Osteoblast (primary cell): ENCODE measurements at regions not wholly inside any gene's neighbourhood (a gene's known extent, or its start where the extent isn't known, plus 50 kb on each side); places are given as distances from the start of the nearest gene placed in this dataset.

Experiments used
- DNase-seq: peaks from one replicate; pipeline ENCODE4 v3.0.0; 2011; ENCODE audit warnings: low spot score, mixed read lengths; ENCODE audit not compliant: insufficient read length; ENCODE audit errors: missing footprints
- H2AFZ ChIP-seq: 2 replicates; pipeline ENCODE4 v1.6.0; 2011; ENCODE audit warnings: mild to moderate bottlenecking, low read length
- H3K27ac ChIP-seq: 2 replicates; pipeline ENCODE4 v1.5.1; 2011; ENCODE audit warnings: mild to moderate bottlenecking, low read depth, low read length, moderate library complexity
- H3K27me3 ChIP-seq: 2 replicates; pipeline ENCODE4 v1.6.0; 2012; ENCODE audit warnings: mild to moderate bottlenecking, control low read depth, inconsistent platforms, low read length, moderate library complexity; ENCODE audit not compliant: insufficient read depth
- H3K36me3 ChIP-seq: 2 replicates; pipeline ENCODE4 v1.5.1; 2011; ENCODE audit warnings: mild to moderate bottlenecking, low read length, control low read depth, moderate library complexity; ENCODE audit not compliant: insufficient read depth
- H3K4me1 ChIP-seq: 2 replicates; pipeline ENCODE4 v1.5.1; 2011; ENCODE audit warnings: mild to moderate bottlenecking, low read length, control low read depth, moderate library complexity; ENCODE audit not compliant: insufficient read depth
- H3K4me2 ChIP-seq: 2 replicates; pipeline ENCODE4 v1.6.0; 2011; ENCODE audit warnings: mild to moderate bottlenecking, low read length; ENCODE audit not compliant: insufficient read depth
- H3K4me3 ChIP-seq: fragments of 200-600 bp; sonication (generic); 3 replicates; pipeline ENCODE4 v1.5.1; 2012; ENCODE audit warnings: mild to moderate bottlenecking, low read length, inconsistent platforms; ENCODE audit not compliant: insufficient read depth
- H3K79me2 ChIP-seq: 2 replicates; pipeline ENCODE4 v1.6.0; 2012; ENCODE audit warnings: mild to moderate bottlenecking, low read length, control low read depth, inconsistent platforms; ENCODE audit not compliant: insufficient read depth
- H3K9me3 ChIP-seq: 2 replicates; pipeline ENCODE4 v1.5.1; 2011; ENCODE audit warnings: low read depth, low read length, control low read depth
- H4K20me1 ChIP-seq: 2 replicates; pipeline ENCODE4 v1.6.0; 2012; ENCODE audit warnings: mild to moderate bottlenecking, low read length, control low read depth; ENCODE audit not compliant: insufficient read depth
- TF ChIP-seq, protein P1 (sequence below): IDR thresholded peaks from 2 replicates; pipeline ENCODE4 v1.5.1; 2011; ENCODE audit warnings: mild to moderate bottlenecking, low read depth, low read length, moderate library complexity; ENCODE audit errors: extremely low read depth

DNA sequence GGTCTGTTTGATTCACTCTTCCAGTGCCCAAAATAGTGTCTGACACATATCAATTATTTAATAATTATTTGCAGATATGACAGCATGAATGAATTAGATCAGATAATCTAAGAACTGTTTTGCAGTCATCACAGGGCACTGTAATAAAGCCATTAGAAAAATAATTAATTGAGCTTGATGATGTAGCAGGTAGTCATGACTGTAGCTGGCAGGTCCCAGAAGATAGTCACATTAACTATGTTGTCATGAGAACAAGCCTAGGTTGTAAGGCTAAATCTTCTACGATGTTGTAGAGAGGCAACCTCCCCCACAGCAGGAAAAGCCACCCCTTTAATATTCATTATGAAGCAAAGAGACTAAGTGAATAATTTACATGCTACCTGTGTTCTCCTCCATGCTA is 243.9 kb upstream of the SPTLC3 start:
- TF ChIP-seq, protein P1, sequence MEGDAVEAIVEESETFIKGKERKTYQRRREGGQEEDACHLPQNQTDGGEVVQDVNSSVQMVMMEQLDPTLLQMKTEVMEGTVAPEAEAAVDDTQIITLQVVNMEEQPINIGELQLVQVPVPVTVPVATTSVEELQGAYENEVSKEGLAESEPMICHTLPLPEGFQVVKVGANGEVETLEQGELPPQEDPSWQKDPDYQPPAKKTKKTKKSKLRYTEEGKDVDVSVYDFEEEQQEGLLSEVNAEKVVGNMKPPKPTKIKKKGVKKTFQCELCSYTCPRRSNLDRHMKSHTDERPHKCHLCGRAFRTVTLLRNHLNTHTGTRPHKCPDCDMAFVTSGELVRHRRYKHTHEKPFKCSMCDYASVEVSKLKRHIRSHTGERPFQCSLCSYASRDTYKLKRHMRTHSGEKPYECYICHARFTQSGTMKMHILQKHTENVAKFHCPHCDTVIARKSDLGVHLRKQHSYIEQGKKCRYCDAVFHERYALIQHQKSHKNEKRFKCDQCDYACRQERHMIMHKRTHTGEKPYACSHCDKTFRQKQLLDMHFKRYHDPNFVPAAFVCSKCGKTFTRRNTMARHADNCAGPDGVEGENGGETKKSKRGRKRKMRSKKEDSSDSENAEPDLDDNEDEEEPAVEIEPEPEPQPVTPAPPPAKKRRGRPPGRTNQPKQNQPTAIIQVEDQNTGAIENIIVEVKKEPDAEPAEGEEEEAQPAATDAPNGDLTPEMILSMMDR = no peak
- Histone ChIP-seq H3K9me3 (peaks cover 6% of the 10 kb centered on the region), H3K79me2 (no peaks in the 10 kb centered on the region), H2AFZ (no peak overlapping the region), H4K20me1 (no peaks in the 10 kb centered on the region), H3K36me3 (no peaks in the 10 kb centered on the region), H3K4me3 (no peak overlapping the region), H3K4me2 (no peak overlapping the region), H3K4me1 (no peaks in the 10 kb centered on the region), H3K27ac (no peak overlapping the region), H3K27me3 (no peaks in the 10 kb centered on the region)
- no peak for DNase-seq

DNA sequence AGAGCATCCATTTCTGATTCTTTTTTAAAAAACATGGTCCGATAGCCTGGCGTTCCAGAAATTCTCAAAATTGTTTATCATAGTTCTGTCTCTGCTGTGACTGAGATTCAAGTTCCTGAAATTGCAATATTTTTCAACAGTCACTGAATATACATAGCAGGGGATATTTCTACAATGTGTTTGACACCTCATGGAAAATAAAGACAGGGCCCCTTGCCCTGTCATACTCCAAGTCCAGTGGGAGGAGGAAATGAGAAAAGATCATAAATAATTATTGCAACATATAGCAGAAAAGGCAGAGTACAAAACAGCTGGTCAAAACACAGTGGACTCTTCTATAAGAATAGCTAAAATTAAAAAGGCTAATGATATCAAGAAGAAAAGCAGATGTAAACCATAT is 234.8 kb upstream of the SPTLC3 start:
- H3K4me1 ChIP-seq = no peaks in the 10 kb centered on the region
- no peak overlapping the region for H3K4me2 ChIP-seq
- H2AFZ ChIP-seq = no peak overlapping the region
- no peaks in the 10 kb centered on the region for H3K27me3 ChIP-seq
- H3K4me3 ChIP-seq = no peak overlapping the region
- no peaks in the 10 kb centered on the region for H4K20me1 ChIP-seq
- no peak overlapping the region for H3K27ac ChIP-seq
- DNase-seq = no peak
- no peaks in the 10 kb centered on the region for H3K36me3 ChIP-seq
- H3K79me2 ChIP-seq = no peaks in the 10 kb centered on the region
- TF ChIP-seq, protein P1 = no peak
- H3K9me3 ChIP-seq = no peaks in the 10 kb centered on the region

DNA sequence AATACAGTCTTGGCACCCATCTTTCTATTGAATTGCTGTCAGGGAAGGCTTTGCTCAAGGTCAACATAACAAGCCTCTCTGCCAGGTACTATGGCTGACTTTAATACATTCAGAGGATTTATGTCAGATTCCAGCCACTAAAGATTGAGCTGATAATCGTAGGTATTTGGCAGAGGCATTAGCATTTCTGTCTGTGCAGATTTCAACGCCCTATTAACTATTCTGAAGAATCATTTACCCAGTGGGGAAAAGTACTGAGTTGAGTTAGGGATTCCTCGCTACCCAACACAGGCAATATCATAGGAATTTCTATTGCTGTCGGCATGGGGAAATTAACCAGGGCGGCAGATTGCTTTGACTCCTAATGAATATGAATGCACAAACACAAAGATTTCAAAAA is 233.7 kb upstream of the SPTLC3 start:
- Histone ChIP-seq H2AFZ (no peak overlapping the region), H4K20me1 (no peaks in the 10 kb centered on the region), H3K27ac (no peak overlapping the region), H3K27me3 (no peaks in the 10 kb centered on the region), H3K4me2 (no peak overlapping the region), H3K9me3 (no peaks in the 10 kb centered on the region), H3K36me3 (no peaks in the 10 kb centered on the region), H3K79me2 (no peaks in the 10 kb centered on the region), H3K4me1 (no peaks in the 10 kb centered on the region), H3K4me3 (no peak overlapping the region)
- TF ChIP-seq, protein P1 = no peak
- DNase-seq = no peak

DNA sequence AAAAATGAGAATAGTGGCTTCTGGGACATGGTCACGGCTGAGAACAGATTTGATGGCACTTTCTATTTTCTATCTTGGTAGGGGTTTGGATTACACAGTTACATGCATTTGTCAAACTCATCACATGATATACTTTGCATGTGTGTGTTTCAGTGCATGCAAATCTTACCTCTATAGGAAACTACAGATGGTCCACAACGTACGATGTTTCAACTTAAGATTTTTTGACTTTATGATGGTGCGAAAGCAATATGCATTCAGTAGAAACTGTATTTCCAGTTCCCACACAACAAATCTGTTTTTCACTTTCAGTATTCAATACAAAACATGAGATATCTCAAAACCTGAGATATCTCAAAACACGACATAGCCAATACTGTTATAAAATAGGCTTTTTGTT is 231.8 kb upstream of the SPTLC3 start:
- Histone ChIP-seq H3K4me3 (no peak overlapping the region), H3K79me2 (no peaks in the 10 kb centered on the region), H2AFZ (no peak overlapping the region), H3K4me2 (no peak overlapping the region), H3K36me3 (no peaks in the 10 kb centered on the region), H3K9me3 (no peaks in the 10 kb centered on the region), H4K20me1 (no peaks in the 10 kb centered on the region), H3K27me3 (no peaks in the 10 kb centered on the region), H3K4me1 (no peaks in the 10 kb centered on the region), H3K27ac (no peak overlapping the region)
- no peak for DNase-seq
- TF ChIP-seq, protein P1 = no peak
